GM19438 (cell line): ENCODE measurements at regions not wholly inside any gene's neighbourhood (a gene's known extent, or its start where the extent isn't known, plus 50 kb on each side); places are given as distances from the start of the nearest gene placed in this dataset.

Source experiments
- ATAC-seq: cut with Tn5 transposase; IDR thresholded peaks from one replicate; pipeline ENCODE4 v1.9.1; 2021; ENCODE audit warnings: low read depth; ENCODE audit not compliant: unreplicated experiment

DNA sequence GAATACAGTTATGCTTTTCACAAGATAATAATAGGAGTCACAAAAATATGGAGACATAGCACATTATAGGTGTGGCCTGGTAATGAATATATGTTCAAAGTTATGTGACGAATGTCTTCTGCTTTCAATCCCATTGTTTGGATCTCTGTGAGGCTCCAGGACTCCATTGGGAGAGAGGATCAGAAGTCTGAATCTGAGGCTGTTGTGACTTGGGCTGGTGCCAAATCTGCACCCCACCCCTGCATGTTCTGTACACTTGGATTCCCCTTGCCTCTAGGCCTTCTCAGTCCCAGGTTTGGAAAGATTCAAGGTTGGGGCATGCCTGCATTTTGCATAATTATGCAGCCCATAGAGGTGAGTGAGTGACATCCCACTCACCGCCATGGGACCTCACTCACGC, 103.1 kb upstream of the MGAT5 start:
- no peak for ATAC-seq

DNA sequence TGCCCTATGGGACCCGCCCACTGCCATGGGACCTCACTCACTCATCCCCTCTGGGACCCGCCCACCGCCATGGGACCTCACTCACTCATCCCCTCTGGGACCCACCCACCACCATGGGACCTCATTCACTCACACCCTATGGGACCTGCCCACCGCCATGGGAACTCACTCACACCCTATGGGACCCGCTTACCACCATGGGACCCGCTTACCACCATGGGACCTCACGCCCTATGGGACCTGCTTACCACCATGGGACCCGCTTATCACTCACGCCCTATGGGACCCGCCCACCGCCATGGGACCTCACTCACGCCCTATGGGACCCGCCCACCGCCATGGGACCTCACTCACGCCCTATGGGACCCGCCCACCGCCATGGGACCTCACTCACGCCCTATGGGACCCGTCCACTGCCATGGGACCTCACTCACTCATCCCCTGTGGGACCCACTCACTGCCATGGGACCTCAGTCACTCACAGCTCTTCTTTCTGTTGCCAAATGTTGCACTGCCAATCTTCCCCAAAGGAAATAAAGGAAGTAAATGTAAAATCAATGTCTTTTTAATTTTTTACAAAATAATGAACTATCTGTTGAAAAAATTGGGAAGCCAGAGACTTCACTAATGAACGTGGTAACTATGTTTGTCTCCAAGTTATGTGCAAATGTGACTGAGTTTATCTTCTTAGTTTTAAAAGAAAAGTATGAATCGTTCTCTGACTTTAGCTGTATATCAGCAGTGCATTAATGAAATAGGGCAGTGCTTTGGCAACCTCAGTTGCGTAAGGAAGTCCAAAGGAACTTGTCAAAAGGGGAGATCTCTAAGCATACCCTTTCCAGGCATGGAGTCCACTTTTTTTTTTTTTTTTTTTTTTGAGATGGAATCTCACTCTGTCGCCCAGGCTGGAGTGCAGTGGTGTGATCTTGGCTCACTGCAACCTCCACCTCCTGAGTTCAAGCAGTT, 101.5 kb upstream of the MGAT5 start:
- no peak for ATAC-seq

DNA sequence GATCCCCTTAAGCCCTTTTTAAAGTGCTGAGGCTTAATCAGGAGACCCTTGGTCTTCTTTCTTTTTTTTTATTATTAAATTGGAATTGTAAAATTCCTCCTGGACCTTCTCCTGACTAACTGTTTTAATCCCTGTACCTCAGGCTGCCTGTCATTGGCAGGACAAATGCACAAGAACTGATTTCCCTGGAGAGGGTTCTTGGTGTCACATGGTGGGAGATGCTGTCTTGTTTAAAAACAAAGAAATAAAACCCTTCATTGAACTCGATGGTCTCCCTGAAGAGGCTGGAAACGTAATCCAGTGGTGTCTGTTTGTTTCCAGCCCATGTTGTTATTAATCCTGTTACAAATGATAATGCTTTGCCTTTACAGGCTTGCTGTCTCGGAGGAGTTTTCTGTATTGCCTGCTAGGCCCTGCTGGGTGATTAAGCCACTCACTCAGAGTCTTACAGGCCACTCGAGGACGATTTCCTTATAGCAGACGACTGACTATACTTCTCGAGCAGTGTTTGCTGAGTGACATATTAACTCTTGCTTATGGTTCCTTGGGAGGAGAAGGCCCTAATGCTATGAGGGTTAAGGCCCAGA, 100.5 kb upstream of the MGAT5 start:
- ATAC-seq: no peak

DNA sequence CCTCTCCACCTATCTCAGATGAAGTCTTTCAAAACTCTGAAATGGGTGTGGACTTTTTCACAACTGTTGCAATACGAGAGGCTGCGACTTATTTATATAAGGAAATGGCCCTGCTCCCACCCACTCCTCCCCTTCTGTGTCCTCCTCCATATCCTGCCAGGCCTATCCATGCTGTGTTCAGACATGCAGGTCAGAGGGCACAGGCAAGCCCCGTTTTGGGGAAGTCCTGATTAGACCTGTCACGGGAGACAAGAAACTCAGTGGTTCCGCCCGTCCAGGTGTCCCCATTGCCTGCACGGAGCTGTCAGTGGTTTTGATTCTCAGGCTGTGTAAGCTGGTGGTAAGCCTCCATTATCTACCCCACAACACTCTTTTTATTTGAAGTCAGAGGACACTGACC, 99.6 kb upstream of the MGAT5 start:
- peak; percentile 66 for ATAC-seq

DNA sequence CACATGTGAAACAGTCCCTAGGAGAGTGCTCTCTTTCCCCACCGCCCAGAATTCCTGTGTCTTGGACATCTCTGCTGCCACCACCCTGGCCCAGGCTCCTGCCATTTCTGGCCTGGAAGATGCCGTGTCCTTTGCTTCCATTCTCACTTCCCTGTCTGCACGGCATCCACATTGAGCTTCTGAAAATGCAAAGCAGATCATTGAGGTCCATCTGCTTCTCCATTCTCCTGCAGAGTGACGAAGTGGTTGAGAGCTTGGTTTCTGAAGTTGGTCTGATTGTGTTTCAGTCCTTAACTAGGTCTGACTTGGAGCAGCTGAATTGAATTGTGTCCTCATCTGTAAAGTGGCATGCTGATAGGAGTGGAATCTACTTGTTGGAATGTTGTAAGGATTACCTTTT, 98.7 kb upstream of the MGAT5 start:
- ATAC-seq: peak; percentile 81

DNA sequence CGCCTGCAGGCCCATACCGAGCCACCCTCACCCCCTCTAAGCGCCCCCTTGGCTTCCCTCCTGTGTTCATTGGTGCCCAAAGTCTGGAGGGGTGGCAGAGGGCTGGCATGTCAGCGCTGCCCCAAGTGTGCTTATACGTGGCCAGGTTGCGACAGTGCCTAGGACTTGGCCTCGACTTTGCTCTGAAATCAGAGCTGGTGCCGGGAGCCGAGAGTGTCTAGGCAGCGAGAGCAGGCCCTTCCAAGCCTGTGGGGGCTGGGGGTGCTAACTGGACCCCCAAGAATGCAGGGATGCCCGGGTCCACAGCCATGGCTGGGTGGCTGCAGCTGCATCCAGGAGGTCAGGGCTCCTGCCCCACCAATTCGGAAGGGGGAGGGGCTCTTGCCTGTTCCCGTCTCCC, 95.6 kb upstream of the MGAT5 start:
- ATAC-seq: no peak

DNA sequence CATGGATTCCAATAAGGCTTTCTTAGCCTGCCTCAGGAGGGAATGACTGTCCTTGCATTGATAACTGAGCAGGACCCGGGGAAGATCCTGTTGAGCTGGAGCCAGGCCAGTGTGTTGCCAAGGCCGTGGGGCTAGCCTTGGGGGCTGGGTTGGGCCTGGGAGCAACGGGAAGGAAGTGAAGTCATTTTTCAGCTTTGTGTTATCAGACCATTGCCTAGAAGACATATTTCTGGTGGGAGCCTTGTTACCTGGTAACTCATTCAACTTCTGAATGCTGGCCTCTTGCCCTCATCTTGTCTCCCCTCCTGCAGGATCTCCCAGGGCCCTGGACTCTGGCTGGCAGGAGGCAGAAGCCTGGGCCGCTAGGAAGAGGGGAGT, 92.7 kb upstream of the MGAT5 start:
- no peak for ATAC-seq

DNA sequence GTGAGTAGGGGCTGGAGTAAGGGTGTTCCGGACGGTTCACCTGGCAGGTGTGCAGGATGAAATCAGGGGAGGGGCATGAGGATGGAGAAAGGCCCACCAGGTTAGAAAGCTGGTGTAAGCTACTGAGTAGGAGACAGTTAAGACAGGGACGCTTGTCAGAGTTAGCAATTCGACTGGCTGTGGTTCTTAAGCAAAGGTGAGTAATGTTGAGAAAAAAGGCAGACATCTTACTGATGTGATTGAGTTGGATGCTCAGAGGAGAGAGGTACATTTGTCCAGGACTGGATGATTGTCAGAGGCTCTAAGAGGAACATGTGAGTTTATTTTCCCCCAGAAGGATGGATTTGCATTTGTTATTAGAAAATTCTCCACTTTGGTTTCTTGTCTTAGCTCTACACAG, 90.5 kb upstream of the MGAT5 start:
- no peak for ATAC-seq

DNA sequence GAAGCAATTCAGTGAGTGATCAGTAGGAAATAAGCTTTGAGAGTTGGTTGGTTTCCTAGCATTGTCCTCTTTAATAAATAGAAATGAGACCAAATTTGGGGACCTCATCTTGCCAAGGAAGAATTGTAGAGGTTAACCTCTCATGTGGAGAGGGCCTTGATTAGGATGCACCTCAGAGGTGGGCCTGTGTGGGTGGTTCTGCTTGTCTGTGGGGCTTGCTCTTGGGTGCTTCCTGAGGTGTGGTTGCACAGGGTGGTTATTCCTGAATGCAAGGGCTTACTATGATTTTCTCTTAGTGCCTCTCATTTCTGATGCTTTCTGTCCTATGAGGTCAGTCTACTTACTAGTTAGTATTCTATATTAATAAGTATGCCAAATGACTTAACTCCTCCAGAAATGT, 89.6 kb upstream of the MGAT5 start:
- ATAC-seq: no peak

DNA sequence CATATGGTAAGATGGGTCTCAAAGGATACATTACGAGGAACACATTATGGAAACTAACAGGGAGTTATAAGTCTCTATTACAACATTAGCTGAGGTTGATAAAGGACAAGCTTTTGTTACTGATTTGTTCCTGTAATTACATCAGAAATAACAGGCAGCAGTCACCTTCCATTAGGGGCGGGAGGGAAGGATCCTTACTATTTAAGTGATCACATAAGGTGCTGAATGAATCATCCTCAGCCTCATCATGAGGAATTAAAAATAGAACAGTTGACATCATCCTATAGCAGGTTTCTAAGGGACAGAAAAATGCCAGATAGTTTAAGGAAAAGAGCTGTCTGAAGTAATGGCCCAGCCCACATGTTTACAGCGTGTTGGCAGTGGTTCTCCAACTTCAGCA, 86.9 kb upstream of the MGAT5 start:
- ATAC-seq: no peak

DNA sequence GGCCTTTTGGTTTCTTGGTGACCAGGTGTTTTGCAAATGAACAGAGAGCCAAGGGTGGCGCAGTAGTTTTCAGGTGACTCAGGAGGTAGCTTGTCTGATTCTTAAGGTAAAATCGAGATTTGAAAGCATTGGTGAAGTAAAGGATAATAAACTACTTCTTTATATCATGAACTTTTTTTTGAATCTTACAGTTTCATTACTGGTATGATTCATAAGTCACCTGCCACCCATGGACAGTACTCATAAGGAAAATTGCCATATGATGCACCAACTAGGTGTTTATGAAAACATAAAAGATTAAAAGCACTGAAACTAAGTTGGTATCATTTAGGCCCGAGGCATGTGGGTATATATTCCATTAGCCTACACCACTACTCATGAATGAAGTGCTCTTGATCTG, 84.1 kb upstream of the MGAT5 start:
- no peak for ATAC-seq

DNA sequence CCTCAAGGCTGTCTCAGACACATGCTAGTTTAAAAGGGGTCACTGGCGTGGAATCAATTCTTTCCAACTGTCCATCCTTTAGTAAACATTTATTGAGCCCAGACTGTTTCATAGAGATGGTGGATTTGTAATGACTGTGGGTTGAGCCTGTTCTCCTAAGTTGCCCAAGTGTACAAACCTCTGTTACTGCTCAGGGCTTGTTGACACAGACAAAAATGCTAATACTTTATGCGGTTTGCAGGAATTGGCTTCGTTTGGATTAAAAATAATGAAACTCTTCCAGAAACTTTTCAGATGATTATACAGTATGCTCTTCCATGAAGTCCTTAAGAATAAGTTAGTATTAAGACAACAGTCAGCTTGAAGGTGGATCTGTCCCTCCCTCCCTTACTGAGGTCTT, 83.6 kb upstream of the MGAT5 start:
- no peak for ATAC-seq

DNA sequence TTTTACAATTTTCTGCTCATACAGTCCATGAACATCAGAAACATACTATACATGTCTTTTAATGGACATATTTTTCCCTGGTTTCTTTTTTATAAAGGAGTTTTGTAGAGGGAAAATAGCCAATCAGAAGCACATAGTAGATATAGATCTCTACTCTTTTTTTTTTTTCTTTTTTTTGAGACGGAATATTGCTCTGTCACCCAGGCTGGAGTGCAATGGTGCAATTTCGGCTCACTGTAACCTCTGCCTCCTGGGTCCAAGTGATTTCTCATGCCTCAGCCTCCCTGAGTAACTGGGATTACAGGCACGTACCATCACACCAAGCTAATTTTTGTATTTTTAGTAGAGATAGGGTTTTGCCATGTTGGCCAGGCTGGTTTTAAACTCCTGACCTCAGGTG, 83.2 kb upstream of the MGAT5 start:
- no peak for ATAC-seq

DNA sequence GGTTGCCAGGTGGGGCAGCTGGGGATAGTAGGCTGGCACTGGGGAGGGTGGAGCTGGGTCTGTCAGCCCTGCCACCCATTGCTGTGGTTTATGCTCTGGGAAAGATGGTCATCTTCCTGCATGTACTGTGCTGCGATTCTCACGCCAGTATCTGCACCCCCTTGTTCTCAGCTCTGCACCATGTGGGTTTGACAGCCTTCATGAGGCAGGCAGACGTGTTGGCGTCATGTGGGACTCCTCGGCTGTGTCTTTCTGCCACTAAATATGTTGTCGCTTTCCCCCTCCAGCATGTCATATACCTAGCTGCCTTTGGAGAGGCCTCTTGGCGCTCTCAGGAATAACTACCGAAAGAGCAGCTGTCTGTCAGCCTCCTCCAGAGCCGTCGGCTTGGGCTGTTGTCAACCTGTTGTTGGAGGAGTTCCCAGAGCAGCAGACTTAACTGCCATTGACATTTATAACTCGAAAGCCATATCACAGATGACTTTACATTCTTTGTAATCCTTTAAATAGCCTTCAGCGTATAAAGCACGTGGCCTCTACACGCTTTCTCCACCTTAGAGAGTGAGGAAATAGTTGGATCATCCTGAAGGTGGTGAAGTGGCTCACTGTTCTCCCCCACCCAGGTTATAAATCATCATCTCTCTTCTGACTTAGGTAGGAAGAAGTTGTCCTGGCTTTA, 80.4 kb upstream of the MGAT5 start:
- no peak for ATAC-seq

DNA sequence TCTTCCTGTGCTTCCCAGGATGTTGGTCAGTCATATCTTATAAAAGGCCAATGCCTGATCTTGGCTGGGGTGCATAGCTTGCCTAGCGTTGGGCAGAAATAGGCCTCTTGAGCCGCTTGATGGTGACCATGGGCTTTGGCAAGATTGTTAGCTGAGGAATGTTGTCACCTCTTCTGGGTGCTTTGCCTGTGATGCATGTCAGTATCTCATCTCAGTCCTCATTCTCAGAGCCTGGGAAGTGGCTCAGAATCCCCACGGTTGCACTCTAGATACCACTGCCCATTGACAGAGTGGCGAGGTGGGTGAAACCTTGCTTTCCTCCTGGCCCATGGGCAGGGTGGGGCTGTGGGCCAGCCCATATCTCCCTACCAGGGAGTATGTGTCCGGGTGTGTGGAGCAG, 79.2 kb upstream of the MGAT5 start:
- ATAC-seq: no peak

DNA sequence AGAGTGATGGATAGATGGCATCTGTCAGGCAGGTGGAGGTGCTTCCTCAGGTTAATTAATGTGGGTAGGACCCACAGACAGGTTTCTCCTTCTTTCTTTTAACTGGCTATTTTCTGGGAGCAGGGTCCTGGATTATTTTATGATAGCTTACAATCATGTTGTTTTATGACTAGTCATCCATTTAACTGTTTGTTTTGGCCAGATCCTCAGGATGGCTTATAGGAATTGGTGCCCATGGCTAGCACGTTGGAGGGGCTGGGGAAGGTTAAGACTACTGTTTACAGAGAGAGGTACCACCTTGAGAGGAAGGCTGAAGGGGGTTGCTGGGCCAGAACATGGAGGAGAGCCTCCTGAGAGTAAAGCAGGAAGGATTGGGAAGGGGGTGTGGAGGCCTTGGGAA, 78.0 kb upstream of the MGAT5 start:
- ATAC-seq: no peak

DNA sequence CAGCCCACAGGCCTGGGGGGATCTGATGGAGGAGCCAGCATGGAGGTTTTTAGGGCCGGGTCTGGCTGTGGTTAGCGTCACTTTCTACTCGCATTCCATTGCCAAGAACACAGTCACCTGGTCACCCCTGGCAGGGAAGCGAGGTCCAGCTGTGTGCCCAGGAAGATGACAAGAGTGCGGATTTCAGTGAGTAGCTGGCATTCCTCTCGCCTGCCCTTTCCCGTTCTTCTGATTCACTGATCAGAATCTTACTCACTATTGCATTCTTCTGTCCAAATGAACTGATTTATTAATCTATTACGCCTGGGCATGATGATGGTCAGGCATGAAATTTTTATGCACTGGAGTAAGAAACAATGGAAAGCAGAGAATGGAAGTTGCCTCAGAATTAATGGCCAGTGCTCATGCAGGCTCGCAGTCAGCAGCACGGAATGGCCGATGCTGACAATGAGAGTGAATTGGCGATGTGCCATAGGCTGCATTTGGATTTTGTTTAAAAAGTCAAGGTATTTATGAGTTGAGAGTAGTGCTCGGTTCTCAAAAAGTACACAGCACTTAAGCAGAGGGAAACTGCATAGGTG, 76.4 kb upstream of the MGAT5 start:
- ATAC-seq: no peak

DNA sequence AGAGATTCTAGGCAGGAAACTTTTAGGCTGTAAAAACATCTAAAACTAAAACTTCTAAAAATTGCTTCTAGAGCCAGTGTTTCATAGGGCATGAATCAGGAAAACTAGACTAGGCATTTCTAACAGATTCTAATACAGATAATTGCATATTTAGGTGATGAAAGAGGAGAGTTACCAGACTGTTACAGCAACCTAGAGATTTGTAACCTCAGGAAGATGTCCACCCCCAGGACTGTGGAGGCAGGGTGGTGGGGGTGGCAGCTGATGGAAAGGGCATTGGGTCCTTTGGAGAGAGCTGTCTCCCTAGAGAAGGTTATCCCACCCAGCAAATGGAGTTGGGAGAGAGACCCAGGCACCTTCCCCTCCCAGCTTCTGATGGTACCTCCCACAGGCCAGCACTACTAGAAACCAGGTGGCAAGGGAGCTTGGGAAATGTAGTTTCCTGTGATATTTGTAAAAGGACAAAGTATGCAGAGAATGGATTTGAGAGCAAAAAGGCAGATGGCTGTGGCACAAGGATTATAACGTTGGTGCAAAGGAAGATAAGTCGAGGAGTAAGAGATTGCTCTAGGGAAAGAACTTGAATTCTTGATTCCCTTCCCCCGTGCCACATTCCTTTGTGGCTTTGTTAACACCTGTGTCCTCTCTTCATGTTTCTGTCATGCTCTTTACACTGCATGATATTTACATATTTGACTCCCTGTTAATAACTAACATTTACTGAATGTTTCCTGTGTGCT, 75.6 kb upstream of the MGAT5 start:
- ATAC-seq: peak; percentile 57

DNA sequence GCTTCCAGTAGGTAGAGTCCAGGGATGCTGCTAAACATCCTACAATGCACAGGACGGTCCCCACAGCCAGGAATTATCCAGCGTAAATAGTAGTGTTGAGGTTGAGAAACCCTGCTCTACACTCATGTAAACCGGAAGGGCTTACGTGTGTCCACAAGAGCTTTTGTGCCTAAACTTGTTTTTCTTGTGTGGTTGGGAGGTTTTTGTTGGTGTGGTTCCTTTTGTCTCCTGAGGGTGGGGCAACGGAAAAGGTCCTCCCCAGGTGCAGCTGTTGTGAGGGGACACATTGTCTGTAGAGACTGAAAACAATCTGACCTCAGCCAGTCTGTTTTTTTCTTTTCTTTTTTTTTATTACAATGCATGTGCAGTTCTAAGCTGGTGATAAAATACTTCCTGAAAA, 72.7 kb upstream of the MGAT5 start:
- ATAC-seq: peak; percentile 77

DNA sequence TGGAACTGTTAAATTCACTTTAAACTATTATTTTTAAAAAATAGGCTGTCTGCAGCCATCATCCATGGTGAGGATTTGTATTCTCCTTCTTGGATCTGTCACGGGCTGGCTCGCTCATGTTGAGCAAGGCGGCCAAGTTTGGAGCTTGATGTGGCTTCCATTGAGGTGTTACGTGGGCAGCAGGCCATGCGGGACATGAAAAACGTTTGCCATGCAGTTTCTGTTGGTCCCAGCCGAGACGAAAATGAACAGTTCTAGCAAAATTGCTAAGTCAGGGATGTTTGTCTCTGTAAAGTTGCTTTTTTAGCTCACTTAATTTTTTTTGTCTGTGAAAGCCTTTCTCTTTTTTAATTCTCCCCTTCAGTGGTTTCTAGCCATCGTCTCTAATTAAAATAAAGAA, 70.2 kb upstream of the MGAT5 start:
- ATAC-seq: no peak

DNA sequence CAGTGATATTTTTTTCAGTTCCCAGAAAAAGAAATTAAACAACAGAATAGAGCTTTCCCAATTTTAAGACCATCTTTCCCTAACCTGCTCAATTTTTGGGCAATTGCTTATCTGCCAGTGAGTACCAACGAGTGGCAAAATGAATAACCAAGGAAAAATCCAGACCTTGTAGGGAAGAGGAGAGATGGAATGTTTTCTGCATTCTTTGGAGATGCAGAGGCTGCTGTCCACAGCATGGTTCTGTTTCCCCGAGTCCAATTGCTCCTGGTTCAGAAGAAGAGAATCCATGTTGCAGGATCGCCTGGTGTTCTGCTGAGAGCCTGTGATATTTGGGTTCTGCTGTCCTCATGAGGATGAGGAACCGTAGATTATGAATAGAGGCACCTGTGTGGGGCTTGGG, 68.2 kb upstream of the MGAT5 start:
- ATAC-seq: no peak
